ENCODE measurements at regions not wholly inside any gene's neighbourhood (a gene's known extent, or its start where the extent isn't known, plus 50 kb on each side); places are given as distances from the start of the nearest gene placed in this dataset.

DNA sequence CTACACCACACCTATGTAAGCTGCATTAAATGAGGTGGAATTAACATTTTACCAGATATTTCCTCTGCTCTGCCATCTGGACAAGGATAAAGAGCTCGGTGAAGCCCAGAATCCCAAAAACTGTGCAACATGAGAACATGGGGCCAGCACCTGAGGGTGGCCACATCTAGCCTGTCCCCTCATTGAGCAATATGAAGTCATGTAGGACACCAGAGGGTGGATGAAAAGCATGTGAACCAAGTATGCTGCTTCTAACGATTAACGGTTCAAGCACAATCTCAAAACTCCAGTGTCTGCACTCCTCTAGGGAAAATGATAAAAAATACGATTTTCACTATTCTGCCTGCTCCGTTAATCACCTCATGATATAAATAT, 545.8 kb downstream of the EBF1 start:
- TF ChIP-seq EZH2 (IDR thresholded peaks at IDR 0.05), result no peak
- no peak for TF ChIP-seq POLR2AphosphoS5 (IDR thresholded peaks at IDR 0.05; ENCODE audit: borderline replicate concordance, low read depth, low read length)
- no peak for TF ChIP-seq FOXP2 (optimal IDR thresholded peaks at IDR 0.05; ENCODE audit: control extremely low read depth, extremely low read length, insufficient read depth)

All from SK-N-MC (cell line).